ENCODE measurements at regions not wholly inside any gene's neighbourhood (a gene's known extent, or its start where the extent isn't known, plus 50 kb on each side); places are given as distances from the start of the nearest gene placed in this dataset.

DNA sequence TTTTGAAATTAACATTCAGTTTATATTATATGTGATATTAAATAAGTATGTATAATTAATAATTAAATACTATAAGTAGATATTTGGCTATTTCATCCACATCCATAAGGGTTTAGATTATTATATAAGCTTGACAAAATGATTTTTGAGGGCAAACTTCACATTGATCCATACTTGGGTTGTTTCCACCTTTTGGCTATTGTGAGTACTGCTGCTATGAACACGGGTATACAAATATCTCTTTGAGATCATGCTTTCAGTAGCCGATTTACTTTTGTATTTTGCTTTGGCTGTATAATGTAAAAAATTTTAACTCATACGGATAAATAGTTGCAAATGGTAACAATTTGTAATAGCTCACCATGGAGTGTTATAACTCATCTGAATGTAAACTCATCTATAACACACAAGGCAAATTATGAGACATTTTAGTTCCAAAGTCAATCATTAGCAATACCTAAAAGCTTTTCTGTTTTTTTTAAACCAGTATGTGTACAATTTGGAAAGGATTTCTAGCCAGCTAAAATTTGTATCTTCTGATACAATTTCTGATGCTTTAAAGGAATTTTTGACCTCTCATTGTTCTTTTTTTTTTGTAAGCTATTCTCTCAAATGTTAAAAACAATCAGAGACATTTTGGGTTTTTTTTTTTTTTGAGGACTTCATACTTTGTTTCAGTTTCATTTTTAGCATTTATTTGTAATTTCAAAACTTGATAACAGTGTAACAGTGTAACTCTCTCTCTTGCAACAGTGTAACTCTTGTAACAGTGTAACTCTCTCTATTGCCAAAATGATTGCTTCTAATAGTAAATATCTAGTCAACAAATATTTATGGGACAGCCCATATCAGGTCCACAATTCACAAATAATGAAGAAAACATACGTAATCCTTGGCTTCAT is 51.8 kb upstream of the ARX start:
- no peak for TF ChIP-seq POLR2A (IDR thresholded peaks at IDR 0.05)
- no peak for TF ChIP-seq CTCF (IDR thresholded peaks at IDR 0.05)
